ENCODE measurements at regions not wholly inside any gene's neighbourhood (a gene's known extent, or its start where the extent isn't known, plus 50 kb on each side); places are given as distances from the start of the nearest gene placed in this dataset.

DNA sequence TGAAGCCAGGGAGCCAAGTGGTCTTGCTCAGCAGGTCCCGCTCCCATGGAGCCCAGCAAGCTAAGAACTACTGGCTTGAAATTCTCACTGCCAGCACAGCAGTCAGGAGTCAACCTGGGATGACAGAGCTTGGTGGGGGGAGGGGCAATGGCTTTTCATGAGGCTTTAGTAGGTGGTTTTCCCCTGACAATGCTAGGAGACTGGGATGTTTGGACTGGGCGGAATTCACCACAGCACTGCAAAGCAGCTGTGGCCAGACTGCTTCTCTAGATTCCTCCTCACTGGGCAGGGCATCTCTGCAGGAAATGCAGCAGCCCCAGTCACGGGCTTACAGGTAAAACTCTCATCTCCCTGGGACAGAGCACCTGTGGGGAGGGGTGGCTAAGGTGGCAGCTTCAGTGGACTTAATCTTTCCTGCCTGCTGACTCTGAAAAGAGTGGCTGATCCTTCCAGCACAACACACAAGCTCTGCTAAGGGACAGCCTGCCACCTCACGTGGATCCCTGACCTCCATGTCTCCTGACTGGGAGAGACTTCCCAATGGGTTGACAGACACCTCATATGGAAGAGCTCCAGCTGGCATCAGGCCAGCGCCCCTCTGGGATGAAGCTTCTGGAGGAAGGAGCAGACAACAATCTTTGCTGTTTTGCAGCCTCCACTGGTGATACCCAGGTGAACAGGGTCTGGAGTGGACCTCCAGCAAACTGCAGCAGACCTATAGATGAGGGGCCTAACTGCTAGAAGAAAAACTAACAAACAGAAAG is 349.7 kb upstream of the ST6GAL2 start:
- no peak for DNase-seq

DNA sequence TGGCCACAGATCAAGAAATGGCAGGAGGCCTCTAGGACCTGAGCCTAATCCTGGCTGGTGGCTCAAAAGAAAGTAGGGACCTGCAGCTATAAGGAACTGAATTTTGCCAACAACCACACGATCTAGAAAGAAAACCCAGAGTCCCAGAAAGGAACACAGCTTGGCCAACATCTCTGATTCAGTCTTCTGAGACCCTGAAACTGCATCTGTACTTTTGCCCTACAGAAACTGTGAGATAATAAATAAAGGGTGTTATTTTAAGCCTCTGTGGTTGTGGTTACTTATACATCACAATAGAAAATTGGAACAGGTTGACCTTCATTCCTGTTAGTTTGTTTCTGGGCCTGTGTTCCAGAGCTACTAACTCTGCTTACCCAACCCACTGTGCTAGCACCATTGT is 356.8 kb upstream of the ST6GAL2 start:
- DNase-seq: no peak

DNA sequence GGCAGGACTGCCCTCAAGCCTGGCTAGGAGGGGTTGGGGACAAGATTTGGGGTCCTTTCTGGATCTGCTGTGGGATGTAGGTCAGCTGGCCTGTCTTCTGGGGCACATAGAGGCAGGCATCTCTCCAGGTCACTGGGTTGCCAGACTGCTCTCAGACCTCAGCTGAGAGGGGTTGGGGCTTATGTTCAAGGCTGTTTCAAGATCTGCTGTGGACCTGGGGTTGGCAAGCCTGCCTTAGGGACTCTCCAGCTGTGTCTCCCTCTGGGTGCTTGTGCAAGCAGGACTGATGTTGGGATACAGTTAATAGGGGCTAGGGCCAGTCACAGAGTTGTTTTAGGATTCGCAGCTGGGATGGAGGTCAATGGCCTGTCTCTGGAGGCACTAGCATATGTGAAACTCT is 363.0 kb upstream of the ST6GAL2 start:
- no peak for DNase-seq

DNA sequence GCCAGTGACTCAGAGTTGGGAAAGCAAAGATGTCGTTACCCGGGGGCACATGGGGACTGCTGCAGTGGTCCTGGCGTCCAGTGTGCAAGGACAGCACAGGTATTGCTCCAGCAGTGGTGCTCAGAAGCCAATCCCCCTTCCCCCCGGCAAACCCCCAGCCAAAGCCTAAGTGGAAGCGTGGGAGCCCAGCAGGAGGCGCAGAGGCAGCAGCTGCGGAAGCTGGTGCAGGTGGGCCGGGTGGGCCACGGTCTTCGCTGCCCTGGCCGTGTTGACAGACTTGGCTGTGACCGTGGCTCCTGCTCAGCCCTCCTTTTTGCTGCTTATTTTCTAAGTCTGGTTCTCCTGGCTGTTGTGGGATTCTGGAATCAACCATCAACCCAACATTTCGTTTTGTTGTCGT is 369.8 kb upstream of the ST6GAL2 start:
- no peak for DNase-seq

DNA sequence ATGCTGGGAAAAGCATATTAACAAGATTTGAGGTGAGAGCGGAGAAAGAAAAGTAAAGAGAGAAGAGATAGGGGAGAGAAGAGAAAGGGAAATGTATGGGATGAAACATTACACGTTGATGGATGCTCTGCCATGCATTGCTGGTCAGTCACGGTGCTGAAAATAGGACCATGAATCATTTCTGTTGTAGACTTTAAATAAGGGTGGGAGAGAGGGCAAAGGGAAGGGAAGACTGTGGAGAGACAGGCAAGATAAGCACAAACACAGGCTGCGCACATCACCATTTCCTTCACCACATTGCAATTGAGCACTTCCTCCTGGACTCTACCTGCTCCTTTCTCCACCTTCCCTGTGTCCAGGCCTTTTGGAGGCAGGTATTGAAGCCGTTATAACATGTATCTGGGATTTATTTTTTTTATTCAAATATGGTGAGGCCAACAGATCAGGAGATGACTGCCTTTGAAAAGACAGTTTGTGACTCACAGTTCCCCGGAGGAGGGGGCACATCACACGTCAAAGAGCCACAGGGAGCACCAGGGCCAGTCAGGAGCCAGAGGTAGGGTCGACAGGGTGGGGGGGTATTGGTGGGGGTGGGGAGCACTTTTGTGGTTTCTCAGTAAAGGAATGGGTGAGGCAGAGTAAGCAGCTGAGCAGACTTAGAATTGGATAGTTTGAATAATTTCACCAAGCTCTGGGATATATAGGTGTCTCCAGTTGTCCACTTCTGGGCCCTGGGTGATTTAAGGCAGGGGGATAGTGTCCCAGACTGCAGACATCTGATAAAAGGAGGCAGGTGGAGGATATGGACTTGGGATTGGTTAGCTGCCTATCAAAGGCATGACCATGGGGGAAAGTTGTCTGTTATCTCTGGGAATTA is 372.8 kb upstream of the ST6GAL2 start:
- DNase-seq: no peak

DNA sequence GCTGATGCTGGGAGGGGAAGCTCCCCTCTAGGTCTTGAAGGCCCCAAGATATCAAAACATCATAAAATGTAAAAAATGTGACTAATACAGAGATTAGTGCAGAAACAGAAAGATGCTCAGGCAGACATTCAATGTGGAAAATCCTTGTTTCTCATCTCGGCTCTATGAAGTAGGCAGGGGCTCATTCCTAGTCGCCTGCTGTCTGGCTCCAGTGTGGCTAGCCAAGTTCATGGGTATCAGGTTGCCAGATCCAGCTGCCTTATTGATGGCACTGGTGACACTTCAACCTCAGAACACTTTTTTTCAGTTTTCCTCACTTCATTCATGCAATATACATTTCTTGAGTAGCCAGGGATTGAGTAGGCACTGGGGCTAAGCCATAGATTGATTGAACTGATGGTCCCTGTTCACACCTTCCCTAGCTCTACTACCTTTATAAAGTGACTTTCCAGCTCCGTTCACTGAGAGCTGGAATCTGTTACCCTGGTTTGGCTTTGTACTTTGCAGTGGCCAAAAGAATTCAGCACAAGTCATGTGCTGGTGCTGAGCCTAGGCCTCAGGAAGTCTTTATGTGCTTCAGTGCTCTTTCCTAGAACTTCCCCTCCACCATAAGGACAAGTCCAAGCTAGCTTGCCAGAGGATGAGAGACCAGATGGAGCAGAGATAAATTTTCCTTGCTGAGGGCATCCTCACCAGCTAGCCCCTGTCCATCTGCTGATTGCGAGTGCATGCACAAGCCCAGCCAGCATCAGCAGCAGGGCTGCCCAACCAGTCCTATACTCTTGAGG is 373.6 kb upstream of the ST6GAL2 start:
- no peak for DNase-seq

DNA sequence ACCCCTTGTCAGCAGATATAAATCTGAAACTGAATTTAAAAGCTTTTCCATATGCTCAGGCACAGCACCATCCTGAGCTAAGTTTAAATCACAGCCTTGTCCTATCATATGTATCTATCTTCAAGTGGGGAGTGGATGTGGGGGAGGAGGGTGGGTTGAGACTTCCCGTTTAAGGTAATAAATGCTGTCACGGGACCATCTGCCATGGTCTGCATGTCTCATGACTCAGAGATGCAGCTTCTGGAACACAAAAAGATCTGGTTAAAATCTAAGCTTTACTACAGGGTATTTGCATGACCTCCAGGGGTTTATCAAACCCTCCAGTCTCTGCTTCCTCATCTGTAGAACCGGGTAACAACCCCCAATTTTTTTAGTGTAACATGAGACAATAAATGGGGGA is 377.7 kb upstream of the ST6GAL2 start:
- no peak for DNase-seq

DNA sequence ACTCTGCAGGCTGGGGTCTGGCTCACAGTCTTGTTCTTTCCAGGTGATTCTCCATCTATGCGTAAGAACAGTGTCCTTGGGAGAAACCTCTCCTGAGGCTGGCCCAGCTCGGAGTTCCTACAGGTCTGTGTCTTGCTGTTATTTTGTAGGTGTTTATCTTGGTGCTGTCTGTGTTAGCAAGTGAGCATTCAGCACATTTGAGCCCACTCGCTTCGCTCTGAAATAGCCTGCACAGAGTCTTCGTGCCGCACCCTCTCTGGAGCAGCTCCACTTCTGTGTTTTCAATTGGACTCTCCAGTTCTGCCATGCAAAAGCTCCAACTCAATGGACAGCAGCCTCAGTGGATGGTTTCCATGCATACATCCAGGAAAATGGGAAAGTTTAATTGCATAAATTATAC is 378.2 kb upstream of the ST6GAL2 start:
- DNase-seq: no peak

DNA sequence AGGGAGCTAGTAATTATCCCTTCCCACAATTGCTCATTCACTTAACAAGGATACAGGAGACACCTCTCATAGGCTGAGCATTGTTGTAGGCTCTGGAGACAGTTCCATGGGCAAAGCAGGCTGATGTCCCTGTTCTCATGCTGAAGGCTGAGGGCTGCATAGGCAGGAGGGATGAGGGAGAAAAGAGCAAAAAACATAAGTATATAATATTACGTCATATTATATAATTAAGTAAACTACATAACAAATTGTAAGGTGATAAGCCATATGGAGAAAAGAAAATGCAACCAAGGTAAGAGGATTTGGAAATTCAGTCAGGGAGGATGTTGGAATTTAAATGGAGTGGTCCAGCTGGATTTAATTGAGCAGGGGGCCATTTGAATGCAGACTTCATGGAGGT is 380.6 kb upstream of the ST6GAL2 start:
- no peak for DNase-seq

DNA sequence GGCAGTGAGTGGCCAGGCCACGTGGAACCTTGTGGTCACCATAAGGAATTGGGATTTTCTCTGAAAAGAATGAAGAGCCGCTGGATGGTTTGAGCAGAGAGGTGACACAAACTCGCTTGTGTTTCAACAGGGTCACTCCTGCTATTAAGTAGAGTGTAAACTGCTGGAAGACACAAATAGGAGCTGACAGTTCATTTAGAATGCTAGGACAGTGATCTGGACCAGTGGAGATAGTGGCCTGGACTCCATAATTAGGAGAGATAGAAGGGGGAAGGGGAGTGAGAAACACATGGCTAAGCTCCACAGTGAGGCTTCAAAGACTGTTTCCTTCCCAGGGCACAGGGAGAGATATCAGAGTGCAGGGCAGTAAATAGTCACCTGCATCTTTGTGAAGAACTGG is 381.1 kb upstream of the ST6GAL2 start:
- DNase-seq: no peak

DNA sequence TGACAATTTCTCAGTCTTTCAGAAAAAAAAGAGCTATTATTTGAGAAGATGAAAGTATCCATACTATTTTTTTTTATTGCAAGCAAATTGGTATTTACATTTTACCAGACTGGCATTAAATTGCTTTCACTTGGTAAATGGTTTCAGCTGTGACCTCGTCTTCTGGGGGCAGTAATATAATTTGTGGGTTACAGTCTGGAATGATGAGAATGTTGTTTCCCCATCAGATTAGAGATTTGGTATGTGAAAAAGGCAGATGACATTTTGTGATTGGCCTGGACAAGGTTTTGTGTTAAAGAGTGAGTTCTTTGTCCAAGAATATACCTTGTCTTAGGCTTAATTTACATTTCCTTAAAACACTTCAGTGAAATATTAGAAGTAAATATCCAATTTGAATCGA is 390.1 kb upstream of the ST6GAL2 start:
- DNase-seq: no peak

DNA sequence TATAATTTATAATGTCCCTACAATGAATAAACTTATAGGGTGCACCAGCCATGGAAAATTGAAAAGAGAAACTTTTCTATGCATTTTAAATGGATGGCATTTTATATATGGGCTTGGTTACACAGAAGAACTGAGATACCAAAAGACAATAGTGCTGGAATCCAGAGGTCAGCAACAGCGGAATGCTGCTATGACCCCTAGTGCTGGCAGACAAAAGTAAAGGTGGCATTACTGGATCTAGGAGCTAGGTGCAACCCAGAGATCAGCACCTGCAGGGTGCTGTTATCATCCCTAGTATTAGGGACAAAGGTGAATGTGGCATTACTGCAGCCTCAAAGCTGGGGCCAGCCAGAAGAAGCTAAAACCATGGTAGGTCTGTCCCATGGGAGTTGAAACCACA is 392.7 kb upstream of the ST6GAL2 start:
- no peak for DNase-seq

DNA sequence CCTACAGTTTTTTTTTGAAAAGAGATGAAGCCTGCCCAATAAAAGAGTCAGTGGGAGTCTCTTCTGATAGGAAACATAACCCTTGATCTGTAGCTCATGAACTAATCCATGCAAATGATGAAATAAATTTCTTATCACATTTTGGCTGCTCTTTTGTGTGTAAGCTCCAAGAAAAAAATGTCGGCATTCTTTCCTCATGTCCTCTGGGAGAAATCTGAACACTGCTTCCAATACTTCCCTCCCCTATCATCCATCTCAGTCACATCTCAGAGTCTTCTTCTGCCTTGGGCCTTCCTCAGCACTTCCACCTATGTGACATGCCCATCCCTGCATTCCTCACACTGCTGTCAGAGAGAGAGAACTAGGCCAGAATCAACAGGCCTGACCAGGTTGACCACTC is 395.7 kb upstream of the ST6GAL2 start:
- DNase-seq: no peak

DNA sequence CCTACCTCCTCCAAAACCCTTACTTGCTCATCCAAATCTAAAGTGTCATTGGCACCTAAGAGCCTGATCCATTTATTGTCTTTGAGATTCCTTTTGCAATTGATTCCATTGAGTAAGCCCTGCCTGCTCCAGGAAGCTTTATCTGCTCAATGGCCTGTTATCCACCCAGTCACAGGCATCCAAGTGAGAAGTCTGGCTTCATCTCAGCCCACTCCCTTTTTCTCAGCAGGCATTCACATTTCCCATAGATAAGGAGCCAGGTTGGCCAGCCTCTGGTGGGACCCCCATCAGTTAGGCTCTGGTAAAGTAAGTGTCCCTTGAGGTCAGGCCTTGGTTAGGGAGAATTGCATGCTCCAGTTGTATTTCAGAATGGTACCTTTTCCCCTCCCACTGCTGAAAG is 396.2 kb upstream of the ST6GAL2 start:
- DNase-seq: no peak

DNA sequence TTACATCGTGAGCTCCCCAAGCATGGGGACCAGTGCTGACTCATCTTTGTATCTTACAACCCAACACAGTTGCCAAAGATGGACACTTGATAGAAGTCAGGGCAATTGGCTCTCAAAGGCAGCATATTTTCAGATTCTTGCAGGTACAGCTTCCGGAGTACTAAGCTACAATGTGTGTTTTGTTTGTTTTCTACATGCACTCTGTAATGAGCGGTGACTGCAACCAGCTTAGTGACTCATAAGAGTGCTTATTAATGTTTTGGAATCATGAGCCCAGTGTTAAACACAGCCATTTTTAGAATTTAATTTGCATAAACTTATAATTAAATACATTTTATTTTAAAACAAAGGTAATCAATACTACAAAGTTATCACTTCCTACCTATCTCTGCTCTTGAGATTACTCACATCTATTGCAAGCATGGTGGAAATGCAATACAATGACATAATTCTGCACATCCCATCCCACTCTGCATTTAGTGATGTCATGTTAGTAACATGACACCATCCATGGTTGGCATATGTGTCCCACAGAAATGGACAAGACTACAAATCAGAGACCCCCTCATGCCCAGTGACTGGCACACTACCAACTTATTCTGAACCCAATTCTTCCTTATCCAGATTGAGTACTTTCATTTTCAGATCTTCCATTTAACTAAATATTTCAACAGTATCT is 399.8 kb upstream of the ST6GAL2 start:
- DNase-seq: no peak

DNA sequence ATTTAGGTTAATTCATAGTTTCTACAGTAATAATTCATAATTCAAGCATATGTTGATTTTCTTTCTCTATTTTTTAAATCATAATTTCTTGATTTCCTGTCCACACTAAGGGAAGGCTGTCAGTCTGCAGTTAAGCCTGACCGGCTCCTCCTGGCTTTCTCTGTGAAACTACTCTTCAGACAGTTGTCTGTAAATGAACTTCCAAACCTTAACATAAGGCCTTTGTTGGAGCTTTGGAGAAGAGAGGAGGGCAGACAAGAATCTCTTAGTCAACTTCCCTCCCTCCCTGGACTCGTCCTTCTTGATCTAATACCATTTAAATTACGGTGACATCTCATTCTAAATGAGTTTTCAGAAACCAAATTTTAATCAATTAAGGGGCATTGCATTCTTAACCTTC is 404.1 kb upstream of the ST6GAL2 start:
- DNase-seq: no peak

DNA sequence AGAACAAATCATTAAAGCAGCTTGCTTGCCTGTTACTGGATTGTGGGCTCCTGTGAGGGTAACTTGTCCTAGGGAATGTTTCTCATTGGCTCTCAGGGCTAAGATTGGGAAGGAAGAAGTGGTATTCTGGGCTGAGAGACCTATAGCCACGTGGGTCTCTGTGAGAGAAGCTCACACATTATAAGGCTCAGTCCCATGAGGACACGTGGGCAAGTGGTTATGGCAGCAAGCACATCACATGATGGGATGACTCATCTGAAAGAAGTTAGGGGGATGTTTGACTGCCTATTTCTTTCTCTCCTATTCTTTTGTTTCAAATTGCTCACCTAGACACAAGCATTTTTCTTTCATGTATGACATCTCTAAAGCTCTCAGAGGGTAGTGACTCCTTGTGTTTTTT is 418.0 kb upstream of the ST6GAL2 start:
- no peak for DNase-seq

DNA sequence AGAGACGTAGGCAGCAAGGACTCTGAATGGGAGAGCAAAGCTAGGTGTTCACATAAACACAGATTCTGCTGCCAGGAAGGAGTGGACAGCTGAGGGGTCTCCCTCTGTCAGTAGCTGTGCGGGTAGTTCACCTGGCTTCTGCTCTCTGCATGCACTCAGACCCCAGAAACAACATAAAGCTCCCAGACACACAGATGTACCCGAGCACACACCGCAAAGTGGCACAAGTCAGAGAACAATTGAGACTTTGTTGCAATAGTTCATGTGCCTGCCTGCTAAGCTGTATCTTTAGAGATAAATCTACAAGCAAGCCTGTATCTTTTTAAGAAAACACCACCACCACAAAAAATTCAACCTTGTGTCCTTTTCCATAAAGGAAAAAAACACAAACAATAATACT is 420.0 kb upstream of the ST6GAL2 start:
- no peak for DNase-seq

DNA sequence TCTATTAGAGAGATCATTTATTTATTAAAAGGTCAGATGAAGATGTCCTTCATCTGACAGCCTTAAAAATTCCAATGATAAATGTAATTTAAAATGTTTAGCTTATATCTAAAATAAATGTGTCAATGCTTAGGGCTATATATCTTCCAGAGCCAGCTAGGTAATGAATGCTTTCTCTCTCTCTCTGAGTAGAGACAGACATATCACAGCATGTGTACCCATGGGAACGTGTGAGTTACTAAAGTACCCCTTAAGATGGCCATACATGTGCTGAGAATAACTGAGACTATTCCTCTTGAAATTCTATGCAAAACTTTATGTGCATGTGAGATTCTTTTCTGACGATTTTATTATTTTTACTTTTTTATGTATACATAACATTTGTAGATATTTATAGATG is 420.9 kb upstream of the ST6GAL2 start:
- no peak for DNase-seq

DNA sequence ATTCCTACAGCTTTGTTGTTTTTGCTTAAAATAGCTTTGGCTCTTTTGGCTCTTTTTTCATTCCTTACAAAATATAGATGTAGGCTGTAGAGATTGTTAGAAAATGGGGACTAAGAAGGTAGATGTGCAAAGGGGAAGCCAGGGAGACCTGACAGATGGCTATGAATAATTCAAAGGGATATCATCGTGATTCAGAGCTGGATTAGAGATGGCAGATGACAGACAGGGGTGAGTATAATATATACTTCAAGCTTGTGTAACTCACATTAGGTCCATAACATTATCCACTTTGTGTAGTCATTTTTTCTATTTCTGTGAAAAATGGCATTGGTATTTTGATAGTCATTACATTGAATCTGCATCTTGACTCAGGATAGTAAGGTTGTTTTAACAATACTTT is 422.9 kb upstream of the ST6GAL2 start:
- DNase-seq: no peak

DNA sequence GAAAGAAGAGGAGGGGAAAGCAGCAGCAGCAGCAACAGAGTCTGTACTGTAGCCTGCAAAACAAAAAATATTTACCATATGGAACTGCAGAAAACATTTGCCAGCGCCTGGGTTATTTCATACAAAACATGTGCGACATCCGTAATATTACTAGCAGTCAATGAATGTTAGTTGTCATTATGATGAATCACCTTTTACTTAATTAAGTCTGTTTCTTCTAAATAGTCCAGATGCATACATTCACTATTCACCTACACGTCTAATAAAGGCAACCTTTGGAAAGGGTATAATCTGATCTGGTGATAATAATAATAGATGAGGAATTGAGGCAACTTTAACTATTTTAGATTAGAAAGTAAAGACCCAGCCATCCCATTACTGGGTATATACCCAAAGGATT is 426.3 kb upstream of the ST6GAL2 start:
- no peak for DNase-seq

DNA sequence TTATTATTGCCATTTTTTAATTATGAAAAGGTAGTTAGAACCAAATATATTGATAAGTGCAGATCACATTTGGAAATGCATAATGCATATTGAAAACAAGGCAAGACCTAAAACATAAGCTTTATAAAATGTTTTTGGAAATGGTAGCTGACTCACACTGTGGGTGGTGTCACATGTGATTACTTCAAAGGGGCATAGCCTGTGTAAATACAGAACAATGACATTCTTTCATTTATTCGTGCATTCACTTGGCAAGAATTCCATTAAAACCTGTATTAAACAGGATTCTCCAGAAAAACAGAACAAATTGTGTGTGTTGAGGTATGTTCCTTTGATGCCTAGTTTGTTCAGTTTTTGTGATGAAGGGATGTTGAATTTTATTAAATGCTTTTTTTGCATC is 427.3 kb upstream of the ST6GAL2 start:
- no peak for DNase-seq

DNA sequence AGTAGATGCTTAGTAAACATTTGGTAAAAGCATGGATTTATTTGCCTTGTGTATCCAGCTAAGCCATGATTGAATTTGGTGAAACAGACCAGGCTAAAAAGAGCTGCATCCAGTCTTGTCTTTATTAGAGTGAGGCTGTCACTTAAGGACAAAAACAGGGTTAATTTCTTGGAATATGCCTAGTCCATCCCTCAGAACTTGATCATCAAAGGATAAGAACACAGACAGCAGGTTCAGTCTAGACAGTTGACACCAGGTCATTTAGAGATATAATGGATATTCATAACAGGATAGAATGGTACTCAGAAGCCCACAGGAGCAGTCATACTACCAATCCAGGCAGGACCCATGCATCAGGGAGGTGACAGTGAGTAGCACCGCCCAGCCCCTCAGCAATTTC is 434.9 kb upstream of the ST6GAL2 start:
- DNase-seq: no peak

Measured in SHP77 (cell line).